IMR-90 (cell line): ENCODE measurements at regions not wholly inside any gene's neighbourhood (a gene's known extent, or its start where the extent isn't known, plus 50 kb on each side); places are given as distances from the start of the nearest gene placed in this dataset.

Experiments
- ATAC-seq: fragments of 200-7000 bp; cut with Tn5 transposase; 2 replicates; pipeline ENCODE4 v1.9.1; 2020; ENCODE audit warnings: low read depth, mild to moderate bottlenecking, moderate library complexity
- BruUV-seq: library from RNA; stranded (reverse); fragments of 400-500 nt; replicated peaks from 2 replicates; lab custom pipeline; 2021; lab: Mats Ljungman, UMichigan
- CTCF ChIA-PET: fragments of 300-600 bp; formaldehyde crosslinking; extraction: SDS; loops from one replicate; lab custom pipeline; 2021; ENCODE audit warnings: antibody characterized with exemption; lab: Yijun Ruan, JAX
- POLR2A ChIA-PET: fragments of 300-600 bp; sonication (Branson Sonifier 250); formaldehyde crosslinking; loops from one replicate; lab custom pipeline; 2022; ENCODE audit warnings: antibody characterized with exemption; ENCODE audit not compliant: unreplicated experiment; lab: Charles Lee
- DNase-seq: peaks from one replicate; pipeline ENCODE4 v3.0.0; 2013
- H2AFZ ChIP-seq: replicated peaks from 2 replicates; pipeline ENCODE3; 2013; ENCODE audit warnings: low read length, mild to moderate bottlenecking; ENCODE audit not compliant: poor library complexity
- H2AK5ac ChIP-seq: 2 replicates; pipeline ENCODE4 v1.6.1; 2013; ENCODE audit warnings: low read depth, low read length, inconsistent platforms
- H2AK9ac ChIP-seq: replicated peaks from 2 replicates; pipeline ENCODE3; 2013; ENCODE audit warnings: mild to moderate bottlenecking, low read depth, low read length, moderate library complexity; ENCODE audit not compliant: poor library complexity
- H2BK120ac ChIP-seq: 2 replicates; pipeline ENCODE4 v1.6.1; 2013; ENCODE audit warnings: low read depth, low read length, inconsistent platforms
- H2BK15ac ChIP-seq: 3 replicates; pipeline ENCODE4 v1.6.1; 2013; ENCODE audit warnings: low read depth, low read length, inconsistent platforms
- H2BK20ac ChIP-seq: 2 replicates; pipeline ENCODE4 v1.6.1; 2013; ENCODE audit warnings: low read depth, mild to moderate bottlenecking, inconsistent platforms, low read length, moderate library complexity
- H2BK5ac ChIP-seq: 2 replicates; pipeline ENCODE4 v1.6.1; 2013; ENCODE audit warnings: mild to moderate bottlenecking, low read depth, low read length, inconsistent platforms; ENCODE audit not compliant: poor library complexity, severe bottlenecking
- H3K14ac ChIP-seq: replicated peaks from 2 replicates; pipeline ENCODE4 v1.6.1; 2013; ENCODE audit warnings: low read depth, low read length, inconsistent platforms
- H3K18ac ChIP-seq: 2 replicates; pipeline ENCODE4 v1.6.1; 2013; ENCODE audit warnings: low read depth, low read length, control low read depth
- H3K23ac ChIP-seq: 2 replicates; pipeline ENCODE4 v1.6.1; 2013; ENCODE audit warnings: low read depth, low read length, inconsistent platforms
- H3K27ac ChIP-seq: 2 replicates; pipeline ENCODE4 v1.5.1; 2013; ENCODE audit warnings: mild to moderate bottlenecking, control low read depth, low read length; ENCODE audit not compliant: insufficient read depth
- H3K27me3 ChIP-seq: 2 replicates; pipeline ENCODE4 v1.6.1; 2013; ENCODE audit warnings: low read length; ENCODE audit not compliant: control insufficient read depth, insufficient read depth
- H3K36me3 ChIP-seq: 2 replicates; pipeline ENCODE4 v1.6.1; 2013; ENCODE audit warnings: low read length, mixed read lengths; ENCODE audit not compliant: control insufficient read depth, insufficient read depth
- H3K4ac ChIP-seq: 2 replicates; pipeline ENCODE4 v1.6.1; 2013; ENCODE audit warnings: low read depth, low read length, inconsistent platforms
- H3K4me1 ChIP-seq: 2 replicates; pipeline ENCODE4 v1.6.1; 2013; ENCODE audit warnings: low read length, mixed read lengths; ENCODE audit not compliant: control insufficient read depth, insufficient read depth
- H3K4me2 ChIP-seq: 2 replicates; pipeline ENCODE4 v1.6.1; 2013; ENCODE audit warnings: low read depth, mild to moderate bottlenecking, control low read depth, low read length, moderate library complexity
- H3K4me3 ChIP-seq: 2 replicates; pipeline ENCODE4 v1.5.1; 2013; ENCODE audit warnings: low read depth, mild to moderate bottlenecking, control low read depth, low read length, moderate library complexity; ENCODE audit not compliant: insufficient read depth
- H3K56ac ChIP-seq: 2 replicates; pipeline ENCODE4 v1.6.1; 2013; ENCODE audit warnings: low read length, inconsistent platforms; ENCODE audit not compliant: insufficient read depth; ENCODE audit errors: extremely low read depth
- H3K79me1 ChIP-seq, 2 experiments: 2 replicates each; pipeline ENCODE4 v1.6.1; 2013; ENCODE audit warnings: low read length in 2 of 2, inconsistent platforms in 1 of 2, low read depth in 1 of 2
- H3K9ac ChIP-seq: 2 replicates; pipeline ENCODE4 v1.6.1; 2013; ENCODE audit warnings: low read depth, low read length, control low read depth
- H3K9me1 ChIP-seq: 2 replicates; pipeline ENCODE4 v1.6.1; 2013; ENCODE audit warnings: low read length, inconsistent platforms; ENCODE audit not compliant: insufficient read depth
- H3K9me3 ChIP-seq: 2 replicates; pipeline ENCODE4 v1.6.1; 2013; ENCODE audit warnings: low read length; ENCODE audit not compliant: control insufficient read depth, insufficient read depth
- H4K20me1 ChIP-seq: 2 replicates; pipeline ENCODE4 v1.6.1; 2013; ENCODE audit warnings: low read length, inconsistent platforms; ENCODE audit not compliant: insufficient read depth
- H4K5ac ChIP-seq: 2 replicates; pipeline ENCODE4 v1.6.1; 2013; ENCODE audit warnings: mild to moderate bottlenecking, low read depth, low read length, control low read depth
- H4K8ac ChIP-seq, 2 experiments: 2 replicates each; pipeline ENCODE4 v1.6.1; 2013; ENCODE audit warnings: low read depth in 2 of 2, low read length in 2 of 2, control low read depth in 1 of 2, inconsistent platforms in 1 of 2
- H4K91ac ChIP-seq: 2 replicates; pipeline ENCODE4 v1.6.1; 2013; ENCODE audit warnings: low read depth, low read length, inconsistent platforms; ENCODE audit not compliant: insufficient read depth
- BHLHE40 ChIP-seq: fragments of 150-350 bp; IDR thresholded peaks from 2 replicates; pipeline ENCODE4 v1.6.1; 2016; ENCODE audit warnings: mild to moderate bottlenecking, low read depth, low read length
- CEBPB ChIP-seq: IDR thresholded peaks from 2 replicates; pipeline ENCODE4 v1.6.1; 2012; ENCODE audit warnings: low read depth, low read length, improper control_type of control experiment
- CHD1 ChIP-seq: IDR thresholded peaks from 2 replicates; pipeline ENCODE4 v1.6.1; 2012; ENCODE audit warnings: low read depth, low read length, improper control_type of control experiment
- FOS ChIP-seq: fragments of 150-350 bp; IDR thresholded peaks from 2 replicates; pipeline ENCODE4 v1.6.1; 2016; ENCODE audit warnings: low read depth, low read length
- MAFK ChIP-seq: IDR thresholded peaks from 2 replicates; pipeline ENCODE4 v1.6.1; 2012; ENCODE audit warnings: low read depth, low read length, improper control_type of control experiment
- MAZ ChIP-seq: IDR thresholded peaks from 2 replicates; pipeline ENCODE4 v1.6.1; 2012; ENCODE audit warnings: low read depth, mild to moderate bottlenecking, low read length, improper control_type of control experiment, moderate library complexity, borderline replicate concordance
- MXI1 ChIP-seq: IDR thresholded peaks from 2 replicates; pipeline ENCODE4 v1.6.1; 2012; ENCODE audit warnings: low read depth, mild to moderate bottlenecking, low read length, moderate library complexity, borderline replicate concordance
- NFE2L2 ChIP-seq: fragments of 150-350 bp; IDR thresholded peaks from 2 replicates; pipeline ENCODE4 v1.6.1; 2016; ENCODE audit warnings: low read depth, mild to moderate bottlenecking, low read length
- POLR2A ChIP-seq: IDR thresholded peaks from 2 replicates; pipeline ENCODE4 v1.6.1; 2012; ENCODE audit warnings: mild to moderate bottlenecking, low read depth, low read length
- RAD21 ChIP-seq: IDR thresholded peaks from 2 replicates; pipeline ENCODE4 v1.6.1; 2012; ENCODE audit warnings: low read length, improper control_type of control experiment
- RCOR1 ChIP-seq: IDR thresholded peaks from 2 replicates; pipeline ENCODE4 v1.6.1; 2012; ENCODE audit warnings: mild to moderate bottlenecking, low read length, improper control_type of control experiment; ENCODE audit not compliant: insufficient replicate concordance
- RFX5 ChIP-seq: IDR thresholded peaks from 2 replicates; pipeline ENCODE4 v1.8.0; 2012; ENCODE audit warnings: low read depth, mild to moderate bottlenecking, low read length, moderate library complexity
- SMC3 ChIP-seq: fragments of 150-350 bp; IDR thresholded peaks from 2 replicates; pipeline ENCODE4 v1.6.1; 2016; ENCODE audit warnings: low read depth, mild to moderate bottlenecking, antibody characterized with exemption, low read length, moderate library complexity
- WGBS, 2 experiments: methylation state at CpG; one replicate each; pipeline versions ENCODE4 v1.1.5 to v1.1.7; 2013; ENCODE audit warnings: missing lambda C conversion rate in 2 of 2; ENCODE audit not compliant: insufficient read length in 1 of 2; ENCODE audit errors: extremely low coverage in 2 of 2; 5-methylcytosine and 5-hydroxymethylcytosine counted together
- dilution Hi-C: fragments of 300-500 bp; cut with HindIII; formaldehyde crosslinking; loops from one replicate; pipeline ENCODE4 v1.14.3; 2018; ENCODE audit warnings: low sequenced_read_pairs; ENCODE audit not compliant: unreplicated experiment
- in situ Hi-C: fragments of 300-500 bp; cut with MboI; formaldehyde crosslinking; loops from 3 replicates; pipeline ENCODE4 v1.14.3; 2019; ENCODE audit warnings: low sequenced_read_pairs, inconsistent platforms, mixed read lengths
- intact Hi-C: fragments of 100-400 bp; cut with micrococcal nuclease; formaldehyde crosslinking; loops from 2 replicates; pipeline ENCODE4 v1.10.0; 2022
- TF ChIP-seq, protein P1 (sequence below): conservative IDR thresholded peaks from 2 replicates; pipeline ENCODE4 v1.5.1; 2012; ENCODE audit warnings: mild to moderate bottlenecking, low read depth, low read length, improper control_type of control experiment
- TF ChIP-seq, protein P2 (sequence below): fragments of 150-350 bp; IDR thresholded peaks from 2 replicates; pipeline ENCODE4 v1.6.1; 2016; ENCODE audit warnings: low read depth, mild to moderate bottlenecking, low read length, moderate library complexity, borderline replicate concordance
- TF ChIP-seq, protein P3 (sequence below): fragments of 150-350 bp; IDR thresholded peaks from 2 replicates; pipeline ENCODE4 v1.6.1; 2017; ENCODE audit warnings: mild to moderate bottlenecking, antibody characterized with exemption, low read length, low read depth

DNA sequence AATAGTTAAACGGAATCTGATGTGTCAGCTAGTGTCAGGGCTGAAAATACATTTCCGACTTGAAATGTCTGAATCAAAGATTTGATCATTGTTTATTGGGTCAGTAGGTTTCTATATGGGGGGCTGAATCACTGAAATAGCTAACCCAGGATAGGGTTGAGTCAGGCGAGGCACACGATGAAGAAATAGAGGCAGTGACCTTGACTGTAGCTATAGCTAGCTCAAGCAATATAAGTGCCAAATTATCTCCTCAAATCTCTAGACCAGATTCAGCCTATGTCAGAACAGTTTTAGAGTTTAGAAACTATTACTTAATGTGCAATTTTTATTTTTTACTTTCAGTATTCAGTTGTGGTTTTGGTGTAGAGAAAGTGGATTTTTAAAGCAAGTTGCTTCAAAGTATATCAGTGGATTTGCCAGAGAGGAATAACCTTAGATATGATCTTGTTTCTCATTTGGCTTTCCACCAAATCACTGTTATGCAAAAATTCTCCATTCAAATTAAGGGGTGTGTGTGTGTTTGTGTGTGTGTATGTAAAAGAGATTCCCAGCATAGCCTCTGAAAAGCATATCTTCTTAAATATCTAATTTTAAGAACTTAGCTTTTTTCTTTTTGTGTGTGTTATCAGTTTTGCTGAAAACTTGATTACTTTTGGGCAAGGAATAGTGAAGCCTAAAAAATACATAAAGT is 100.3 kb upstream of the RPL34 start:
- Histone ChIP-seq H3K56ac (no peak overlapping the region), H2BK15ac (no peak overlapping the region), H3K4me1 (no peaks in the 10 kb centered on the region), H2BK20ac (no peak overlapping the region), H4K91ac (no peak overlapping the region), H3K23ac (no peak overlapping the region), H2BK120ac (no peak overlapping the region), H4K20me1 (no peaks in the 10 kb centered on the region), H3K27ac (no peak overlapping the region), H3K9me1 (no peaks in the 10 kb centered on the region), H3K36me3 (no peaks in the 10 kb centered on the region), H3K18ac (no peak overlapping the region), H3K14ac (no peak overlapping the region), H3K9ac (no peak overlapping the region), H2AFZ (no peak overlapping the region), H3K4me3 (no peak overlapping the region), H3K79me1 (no peaks in the 10 kb centered on the region), H2AK5ac (no peak overlapping the region), H3K27me3 (peaks cover 3% of the 10 kb centered on the region; the same call in 1 of the 2 replicates), H4K8ac (no peak overlapping the region), H2AK9ac (no peak overlapping the region), H2BK5ac (no peak overlapping the region), H3K4ac (no peak overlapping the region), H3K4me2 (no peak overlapping the region), H4K5ac (no peak overlapping the region), H3K9me3 (no peaks in the 10 kb centered on the region)
- ChIA-PET POLR2A (no interaction called here), CTCF (interaction anchor here (0.6 kb wide), 1 partner anchor 187 kb away, joined by 4 read pairs; no protein-coding TSS in a partner anchor)
- dilution Hi-C loops = no loop called here
- BruUV-seq = no TSS peak
- in situ Hi-C loops = no loop called here
- intact Hi-C loops = no loop called here
- no peak for ATAC-seq
- WGBS, 2 experiments = 40% methylated on average over 2 of the region's 4 CpGs; no CpG with 5 or more reads in 1 of the 2 experiments
- no peak for DNase-seq
- no peak for TF ChIP-seq CHD1
- TF ChIP-seq RCOR1 = no peak
- TF ChIP-seq BHLHE40 = no peak
- TF ChIP-seq, protein P1, sequence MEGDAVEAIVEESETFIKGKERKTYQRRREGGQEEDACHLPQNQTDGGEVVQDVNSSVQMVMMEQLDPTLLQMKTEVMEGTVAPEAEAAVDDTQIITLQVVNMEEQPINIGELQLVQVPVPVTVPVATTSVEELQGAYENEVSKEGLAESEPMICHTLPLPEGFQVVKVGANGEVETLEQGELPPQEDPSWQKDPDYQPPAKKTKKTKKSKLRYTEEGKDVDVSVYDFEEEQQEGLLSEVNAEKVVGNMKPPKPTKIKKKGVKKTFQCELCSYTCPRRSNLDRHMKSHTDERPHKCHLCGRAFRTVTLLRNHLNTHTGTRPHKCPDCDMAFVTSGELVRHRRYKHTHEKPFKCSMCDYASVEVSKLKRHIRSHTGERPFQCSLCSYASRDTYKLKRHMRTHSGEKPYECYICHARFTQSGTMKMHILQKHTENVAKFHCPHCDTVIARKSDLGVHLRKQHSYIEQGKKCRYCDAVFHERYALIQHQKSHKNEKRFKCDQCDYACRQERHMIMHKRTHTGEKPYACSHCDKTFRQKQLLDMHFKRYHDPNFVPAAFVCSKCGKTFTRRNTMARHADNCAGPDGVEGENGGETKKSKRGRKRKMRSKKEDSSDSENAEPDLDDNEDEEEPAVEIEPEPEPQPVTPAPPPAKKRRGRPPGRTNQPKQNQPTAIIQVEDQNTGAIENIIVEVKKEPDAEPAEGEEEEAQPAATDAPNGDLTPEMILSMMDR = no peak
- no peak for TF ChIP-seq FOS
- TF ChIP-seq RAD21 = no peak
- TF ChIP-seq MAFK = no peak
- TF ChIP-seq SMC3 = no peak
- TF ChIP-seq, protein P2, sequence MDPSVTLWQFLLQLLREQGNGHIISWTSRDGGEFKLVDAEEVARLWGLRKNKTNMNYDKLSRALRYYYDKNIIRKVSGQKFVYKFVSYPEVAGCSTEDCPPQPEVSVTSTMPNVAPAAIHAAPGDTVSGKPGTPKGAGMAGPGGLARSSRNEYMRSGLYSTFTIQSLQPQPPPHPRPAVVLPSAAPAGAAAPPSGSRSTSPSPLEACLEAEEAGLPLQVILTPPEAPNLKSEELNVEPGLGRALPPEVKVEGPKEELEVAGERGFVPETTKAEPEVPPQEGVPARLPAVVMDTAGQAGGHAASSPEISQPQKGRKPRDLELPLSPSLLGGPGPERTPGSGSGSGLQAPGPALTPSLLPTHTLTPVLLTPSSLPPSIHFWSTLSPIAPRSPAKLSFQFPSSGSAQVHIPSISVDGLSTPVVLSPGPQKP = no peak
- TF ChIP-seq CEBPB = no peak
- TF ChIP-seq, protein P3, sequence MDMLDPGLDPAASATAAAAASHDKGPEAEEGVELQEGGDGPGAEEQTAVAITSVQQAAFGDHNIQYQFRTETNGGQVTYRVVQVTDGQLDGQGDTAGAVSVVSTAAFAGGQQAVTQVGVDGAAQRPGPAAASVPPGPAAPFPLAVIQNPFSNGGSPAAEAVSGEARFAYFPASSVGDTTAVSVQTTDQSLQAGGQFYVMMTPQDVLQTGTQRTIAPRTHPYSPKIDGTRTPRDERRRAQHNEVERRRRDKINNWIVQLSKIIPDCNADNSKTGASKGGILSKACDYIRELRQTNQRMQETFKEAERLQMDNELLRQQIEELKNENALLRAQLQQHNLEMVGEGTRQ = no peak
- TF ChIP-seq RFX5 = no peak
- no peak for TF ChIP-seq NFE2L2
- no peak for TF ChIP-seq MXI1
- TF ChIP-seq MAZ = no peak
- no peak for TF ChIP-seq POLR2A
